Muscle layer of colon (tissue), 2 donors: ENCODE measurements at regions not wholly inside any gene's neighbourhood (a gene's known extent, or its start where the extent isn't known, plus 50 kb on each side); places are given as distances from the start of the nearest gene placed in this dataset.

Experiments used
- H3K27ac ChIP-seq: one replicate; pipeline ENCODE4 v1.7.0; 2013; ENCODE audit warnings: low read depth, mild to moderate bottlenecking, low read length, moderate library complexity
- H3K27me3 ChIP-seq, 2 donors: one replicate each; pipeline ENCODE4 v1.7.0; 2013; ENCODE audit warnings: low read length in 2 of 2, mild to moderate bottlenecking in 2 of 2; ENCODE audit not compliant: insufficient read depth in 2 of 2, control insufficient read depth in 1 of 2
- H3K36me3 ChIP-seq: one replicate; pipeline ENCODE4 v1.7.0; 2013; ENCODE audit warnings: mild to moderate bottlenecking, low read length; ENCODE audit not compliant: insufficient read depth
- H3K4me1 ChIP-seq: one replicate; pipeline ENCODE4 v1.7.0; 2013; ENCODE audit warnings: mild to moderate bottlenecking, low read length; ENCODE audit not compliant: insufficient read depth
- H3K4me3 ChIP-seq, 2 donors: one replicate each; pipeline ENCODE4 v1.7.0; 2013; ENCODE audit warnings: low read length in 2 of 2, low read depth in 1 of 2, mild to moderate bottlenecking in 1 of 2, moderate library complexity in 1 of 2
- H3K9ac ChIP-seq: one replicate; pipeline ENCODE4 v1.7.0; 2013; ENCODE audit warnings: low read length
- H3K9me3 ChIP-seq: one replicate; pipeline ENCODE4 v1.7.0; 2013; ENCODE audit warnings: mild to moderate bottlenecking, low read length
- donor health status: abdominal sarcoma.
- donor health status: Adenocarcinoma of cecum.

DNA sequence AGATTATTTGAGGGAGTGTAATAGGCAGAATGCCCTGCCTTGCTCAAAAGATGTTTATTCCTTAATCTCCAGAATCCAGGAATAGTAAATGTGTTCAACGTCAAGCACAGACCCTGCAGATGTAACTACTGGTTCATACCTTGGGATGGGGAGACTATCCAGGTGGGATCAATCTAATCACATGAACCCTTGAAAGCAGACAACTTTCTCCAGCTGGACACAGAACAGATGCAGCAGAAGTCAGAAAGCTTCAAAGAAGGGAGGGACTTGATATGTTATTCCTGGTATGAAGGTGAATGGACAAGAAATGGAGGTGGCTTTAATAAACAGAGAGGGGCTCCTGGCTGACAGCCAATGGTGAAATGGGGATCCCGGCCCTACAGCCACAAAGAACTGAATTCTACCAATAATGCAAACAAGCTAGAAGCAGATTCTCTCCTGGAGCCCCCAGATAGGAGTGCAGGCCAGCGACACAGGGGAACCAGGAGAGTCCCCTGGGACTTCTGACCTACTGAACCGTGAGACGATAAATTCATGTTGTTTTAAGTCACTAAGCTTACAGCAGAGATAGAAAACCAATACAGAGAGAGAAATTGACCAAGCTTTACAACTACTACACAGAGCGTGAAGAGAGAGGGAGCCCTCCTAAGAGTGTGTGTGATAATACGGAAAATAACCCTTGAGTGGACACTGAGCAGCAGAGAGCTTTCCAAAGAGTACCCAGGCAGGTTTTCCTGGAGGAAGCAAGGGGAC, 133.5 kb upstream of the TMEM132C start:
- no peaks in the 10 kb centered on the region for H3K27me3 ChIP-seq
- no peak overlapping the region for H3K4me3 ChIP-seq
- no peaks in the 10 kb centered on the region for H3K4me1 ChIP-seq
- H3K9ac ChIP-seq, result no peak overlapping the region
- no peak overlapping the region for H3K27ac ChIP-seq
- H3K36me3 ChIP-seq, result no peaks in the 10 kb centered on the region
- H3K9me3 ChIP-seq, result no peaks in the 10 kb centered on the region

DNA sequence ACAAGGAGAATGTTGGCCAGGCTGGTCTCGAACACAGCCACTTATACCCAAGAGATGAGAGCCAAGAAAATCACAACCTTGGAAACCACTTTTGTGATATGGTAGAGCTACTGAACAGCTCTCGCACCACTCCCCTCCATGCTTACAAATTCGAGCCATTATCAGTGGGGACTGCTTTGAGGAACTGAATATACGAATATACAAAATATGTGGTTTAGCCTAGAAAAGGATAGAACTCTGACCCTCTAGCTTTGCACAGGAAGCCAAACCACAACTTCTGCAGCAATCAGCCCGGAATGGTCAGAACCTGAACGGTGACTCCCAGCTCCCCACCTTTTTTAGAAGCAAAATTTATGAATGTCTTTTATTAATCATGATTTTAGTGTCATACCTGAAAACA, 129.8 kb upstream of the TMEM132C start:
- Histone ChIP-seq H3K4me1 (no peaks in the 10 kb centered on the region), H3K4me3 (no peak overlapping the region), H3K36me3 (no peaks in the 10 kb centered on the region), H3K27ac (no peak overlapping the region), H3K9ac (no peak overlapping the region), H3K9me3 (no peaks in the 10 kb centered on the region), H3K27me3 (no peaks in the 10 kb centered on the region)

DNA sequence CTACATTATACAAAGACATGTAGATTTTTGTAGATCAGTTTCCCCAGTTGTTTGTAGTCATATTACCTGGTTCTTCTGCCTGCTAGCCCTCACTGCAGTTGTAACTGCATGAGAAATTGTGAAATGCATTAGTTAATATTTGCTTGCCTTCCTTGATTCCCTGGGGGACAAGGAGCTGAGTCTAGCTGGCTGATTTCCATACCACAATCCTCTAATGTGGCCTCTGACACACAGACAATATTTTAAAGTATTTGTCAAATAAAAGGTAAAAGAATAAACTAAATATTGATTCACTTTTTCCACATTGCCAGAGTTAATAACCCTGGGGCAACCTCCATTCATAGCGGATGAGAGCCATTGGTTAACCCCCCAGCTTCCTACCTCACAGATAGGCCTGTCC, 128.8 kb upstream of the TMEM132C start:
- no peaks in the 10 kb centered on the region for H3K27me3 ChIP-seq
- H3K27ac ChIP-seq, result no peak overlapping the region
- no peaks in the 10 kb centered on the region for H3K4me1 ChIP-seq
- no peaks in the 10 kb centered on the region for H3K9me3 ChIP-seq
- no peak overlapping the region for H3K9ac ChIP-seq
- H3K36me3 ChIP-seq, result no peaks in the 10 kb centered on the region
- H3K4me3 ChIP-seq, result no peak overlapping the region

DNA sequence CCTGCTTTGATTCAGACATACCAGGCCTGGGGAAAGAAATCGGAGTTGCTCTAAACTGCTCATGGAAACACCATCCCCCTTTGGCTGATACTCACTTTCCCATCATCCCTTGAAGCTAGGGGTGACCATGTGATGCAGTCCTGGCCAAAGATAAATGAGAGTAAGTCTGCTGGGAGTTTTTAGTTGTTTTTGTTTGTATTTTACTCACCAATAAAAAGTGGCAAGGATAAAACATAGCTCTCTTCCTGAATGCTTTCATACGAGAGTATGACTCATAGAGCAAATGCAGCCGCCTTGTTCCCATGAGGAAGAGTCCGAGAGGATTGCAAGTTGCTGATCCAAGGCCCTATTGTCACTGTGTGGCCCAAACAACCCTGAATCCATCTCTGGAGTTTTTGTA, 126.4 kb upstream of the TMEM132C start:
- Histone ChIP-seq H3K4me3 (no peak overlapping the region), H3K9me3 (no peaks in the 10 kb centered on the region), H3K9ac (no peak overlapping the region), H3K4me1 (no peaks in the 10 kb centered on the region), H3K27me3 (no peaks in the 10 kb centered on the region), H3K36me3 (no peaks in the 10 kb centered on the region), H3K27ac (no peak overlapping the region)

DNA sequence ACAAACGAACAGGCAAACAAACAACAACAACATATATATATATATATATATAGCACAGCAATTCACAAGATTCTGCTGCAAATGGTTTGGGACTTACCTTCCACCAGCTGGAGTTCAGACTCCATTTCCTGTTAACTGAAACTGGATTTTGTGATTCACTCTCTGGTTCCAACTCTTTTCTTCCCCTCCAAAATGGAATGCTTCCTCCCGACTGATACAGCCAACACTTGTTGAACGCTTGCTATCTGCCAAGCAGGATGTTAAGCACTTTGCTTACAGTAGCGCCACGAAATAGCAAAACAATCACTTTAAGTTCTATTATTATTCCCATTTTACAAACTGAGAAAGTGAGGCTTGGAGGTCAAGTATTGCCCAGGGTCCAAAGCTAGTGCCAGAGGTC, 116.0 kb upstream of the TMEM132C start:
- H3K4me1 ChIP-seq, result no peaks in the 10 kb centered on the region
- no peak overlapping the region for H3K9ac ChIP-seq
- H3K4me3 ChIP-seq, result no peak overlapping the region
- H3K27me3 ChIP-seq, result no peaks in the 10 kb centered on the region
- no peak overlapping the region for H3K27ac ChIP-seq
- H3K36me3 ChIP-seq, result no peaks in the 10 kb centered on the region
- H3K9me3 ChIP-seq, result no peaks in the 10 kb centered on the region

DNA sequence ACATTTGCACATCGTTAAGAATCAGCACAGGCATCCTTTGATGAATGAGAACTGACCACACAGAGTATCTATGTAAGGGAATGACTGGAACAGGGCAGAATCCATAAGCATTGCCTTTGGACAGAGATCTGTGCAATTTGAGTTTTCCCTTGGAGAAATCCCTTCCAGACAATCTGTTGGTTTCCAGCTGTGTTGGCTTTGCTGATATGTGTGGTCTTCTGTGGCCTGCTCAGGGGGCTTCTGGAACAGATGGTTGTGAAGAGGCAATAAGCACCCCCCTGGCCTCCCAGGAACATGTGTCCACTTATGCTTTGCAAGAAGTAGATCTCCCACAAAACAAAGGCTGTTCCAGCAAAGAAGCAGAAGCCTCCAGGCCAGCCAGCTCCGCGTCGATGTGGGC, 111.4 kb upstream of the TMEM132C start:
- Histone ChIP-seq H3K36me3 (no peaks in the 10 kb centered on the region), H3K27ac (no peak overlapping the region), H3K4me3 (no peak overlapping the region), H3K27me3 (no peaks in the 10 kb centered on the region), H3K9ac (no peak overlapping the region), H3K4me1 (no peaks in the 10 kb centered on the region), H3K9me3 (no peaks in the 10 kb centered on the region)

DNA sequence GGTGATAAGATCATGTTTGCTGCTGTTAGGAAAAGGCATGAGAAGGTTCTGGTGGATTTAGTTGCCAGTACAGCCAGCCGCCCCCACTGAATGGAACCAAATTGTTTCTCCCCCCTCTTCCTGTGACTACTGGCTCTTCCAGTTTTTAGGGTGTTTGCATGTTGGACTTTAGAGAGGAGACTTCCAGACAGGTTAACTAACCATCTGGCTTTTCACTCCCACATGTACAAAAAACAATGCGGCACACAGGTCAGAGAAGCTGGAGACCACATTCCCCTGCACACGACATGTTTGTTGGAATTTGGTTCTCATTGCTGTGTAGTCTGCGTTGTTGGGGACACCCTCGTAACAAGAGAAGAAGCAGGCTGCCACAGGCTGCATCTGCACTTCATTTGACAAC, 103.9 kb upstream of the TMEM132C start:
- no peak overlapping the region for H3K4me3 ChIP-seq

DNA sequence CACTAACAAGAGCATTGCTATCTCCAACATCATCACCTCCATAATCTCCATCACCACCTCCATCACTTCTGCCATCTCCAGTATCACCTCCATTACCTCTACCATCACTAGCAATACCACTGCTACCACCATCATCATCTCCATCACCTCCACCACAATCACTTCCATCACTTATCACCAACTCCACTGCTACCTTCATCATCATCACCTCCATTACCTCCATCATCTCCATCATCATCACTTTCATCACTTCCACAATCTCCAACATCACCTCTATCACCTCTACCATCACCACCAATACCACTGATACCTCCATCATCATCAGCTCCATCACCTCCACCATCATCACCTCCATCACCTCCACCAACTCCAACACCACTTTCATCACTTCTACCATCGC, 102.4 kb upstream of the TMEM132C start:
- Histone ChIP-seq H3K9me3 (no peaks in the 10 kb centered on the region), H3K27ac (no peak overlapping the region), H3K27me3 (no peaks in the 10 kb centered on the region), H3K4me1 (no peaks in the 10 kb centered on the region), H3K9ac (no peak overlapping the region), H3K36me3 (no peaks in the 10 kb centered on the region), H3K4me3 (no peak overlapping the region)

More for the DNA sequence above, 103.9 kb upstream of the TMEM132C start:
- no peaks in the 10 kb centered on the region for H3K9me3 ChIP-seq
- no peak overlapping the region for H3K9ac ChIP-seq
- H3K27me3 ChIP-seq, result no peaks in the 10 kb centered on the region
- H3K27ac ChIP-seq, result no peak overlapping the region
- no peaks in the 10 kb centered on the region for H3K4me1 ChIP-seq
- no peaks in the 10 kb centered on the region for H3K36me3 ChIP-seq

DNA sequence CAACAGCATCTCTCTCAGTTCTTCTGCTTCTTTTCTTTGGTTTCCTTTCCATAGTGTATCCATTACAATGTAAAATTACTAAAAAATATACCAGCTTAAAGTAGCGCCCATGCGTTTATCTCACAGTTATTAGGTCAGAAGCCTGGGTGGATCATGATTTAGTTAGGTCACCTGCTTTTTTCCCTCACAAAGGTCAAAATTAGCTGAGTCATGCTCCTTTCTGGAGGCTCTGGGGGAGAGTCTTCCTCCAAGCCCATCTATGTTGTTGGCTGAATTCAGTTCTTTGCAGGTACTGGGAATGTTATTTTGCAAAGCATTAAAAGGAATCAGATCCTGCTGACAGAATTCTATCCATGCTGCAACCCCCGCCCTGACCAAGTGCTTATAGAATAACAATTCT, 101.6 kb upstream of the TMEM132C start:
- Histone ChIP-seq H3K4me1 (no peaks in the 10 kb centered on the region), H3K9me3 (no peaks in the 10 kb centered on the region), H3K4me3 (no peak overlapping the region), H3K9ac (no peak overlapping the region), H3K27ac (no peak overlapping the region), H3K27me3 (no peaks in the 10 kb centered on the region), H3K36me3 (no peaks in the 10 kb centered on the region)

DNA sequence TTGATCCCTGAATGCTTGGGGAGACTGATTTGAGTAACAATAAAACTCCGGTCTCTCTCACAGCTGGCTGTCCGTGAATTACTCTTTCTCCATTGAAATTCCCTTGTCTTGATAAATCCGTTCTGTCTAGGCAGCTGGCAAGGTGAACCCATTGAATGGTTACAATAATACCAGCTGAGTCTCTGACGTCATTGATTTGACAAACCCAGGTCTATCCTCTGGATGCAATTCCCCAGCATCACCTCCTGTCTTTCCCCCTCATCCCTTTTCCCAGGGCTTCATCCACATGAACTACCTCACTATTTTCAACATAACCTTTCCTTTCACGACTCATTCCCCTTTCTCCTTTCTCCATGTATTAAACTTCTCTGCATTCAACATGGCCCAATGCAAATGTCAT, 98.7 kb upstream of the TMEM132C start:
- Histone ChIP-seq H3K36me3 (no peaks in the 10 kb centered on the region), H3K9ac (no peak overlapping the region), H3K27ac (no peak overlapping the region), H3K27me3 (no peaks in the 10 kb centered on the region), H3K4me3 (no peak overlapping the region), H3K9me3 (no peaks in the 10 kb centered on the region), H3K4me1 (no peaks in the 10 kb centered on the region)

DNA sequence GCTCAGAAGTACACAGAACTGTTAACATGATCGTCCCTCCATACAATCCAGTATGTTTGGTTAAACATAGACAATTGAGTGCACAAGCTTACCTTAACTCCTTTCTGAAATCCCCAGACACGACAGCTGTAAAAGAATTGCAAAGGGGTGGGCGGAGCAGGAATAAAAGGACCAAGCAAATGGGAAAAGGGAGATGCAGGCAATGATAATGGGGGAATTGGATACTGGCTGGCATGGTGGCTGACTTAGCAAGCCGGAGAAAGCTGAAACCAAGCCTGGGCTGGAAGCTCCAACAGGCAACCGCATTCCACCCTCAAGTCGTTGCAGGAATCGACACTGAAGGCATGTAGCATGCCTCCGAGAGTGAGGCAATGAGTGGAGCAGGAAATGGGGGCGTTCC, 96.8 kb upstream of the TMEM132C start:
- H3K9ac ChIP-seq, result no peak overlapping the region
- H3K27ac ChIP-seq, result no peak overlapping the region
- H3K4me3 ChIP-seq, result no peak overlapping the region
- H3K4me1 ChIP-seq, result no peaks in the 10 kb centered on the region
- no peaks in the 10 kb centered on the region for H3K27me3 ChIP-seq
- no peaks in the 10 kb centered on the region for H3K36me3 ChIP-seq
- H3K9me3 ChIP-seq, result no peaks in the 10 kb centered on the region

DNA sequence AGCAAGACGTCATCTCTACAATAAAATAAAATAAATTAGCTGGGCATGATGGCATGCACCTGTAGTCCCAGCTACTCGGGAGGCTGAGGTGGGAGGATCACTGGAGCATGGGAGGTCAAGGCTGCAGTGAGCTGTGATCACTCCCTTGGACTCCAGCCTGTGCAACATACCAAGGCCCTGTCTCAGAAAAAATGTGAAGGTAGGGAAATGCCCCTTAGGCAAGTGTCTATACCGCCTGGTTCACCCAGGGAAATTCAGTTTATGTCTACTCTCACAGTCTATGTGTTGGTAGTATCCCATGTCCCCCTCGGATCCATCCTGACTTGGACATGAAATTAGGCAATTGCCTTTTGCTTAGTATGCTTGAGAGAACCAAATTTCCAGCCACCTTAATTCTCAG, 88.4 kb upstream of the TMEM132C start:
- H3K27ac ChIP-seq, result no peak overlapping the region

More for the DNA sequence above, 88.4 kb upstream of the TMEM132C start:
- no peaks in the 10 kb centered on the region for H3K9me3 ChIP-seq
- no peaks in the 10 kb centered on the region for H3K27me3 ChIP-seq
- no peak overlapping the region for H3K4me3 ChIP-seq
- H3K9ac ChIP-seq, result no peak overlapping the region
- H3K4me1 ChIP-seq, result no peaks in the 10 kb centered on the region
- H3K36me3 ChIP-seq, result no peaks in the 10 kb centered on the region
